ENCODE measurements at regions not wholly inside any gene's neighbourhood (a gene's known extent, or its start where the extent isn't known, plus 50 kb on each side); places are given as distances from the start of the nearest gene placed in this dataset.

GRCh38 chr2:71864085-71864484 lies 283.6 kb downstream of the CYP26B1 start:
- TF ChIP-seq POLR2A (IDR thresholded peaks at IDR 0.05) (no peak), CTCF (IDR thresholded peaks at IDR 0.05) (no peak)
- Histone ChIP-seq H3K4me1 (no peaks in the 10 kb centered on the region), H3K27ac (no peak overlapping the region), H3K27me3 (no peaks in the 10 kb centered on the region), H3K4me3 (no peak overlapping the region), H3K9me3 (no peaks in the 10 kb centered on the region), H3K36me3 (no peaks in the 10 kb centered on the region)
- DNase-seq = peak in 1 of 3 donors; percentile 18

- no peak overlapping the region for H3K4me3 ChIP-seq
- no peak for TF ChIP-seq POLR2A (IDR thresholded peaks at IDR 0.05)
- no peak for TF ChIP-seq CTCF (IDR thresholded peaks at IDR 0.05)
- H3K9me3 ChIP-seq = no peaks in the 10 kb centered on the region
- peak in 1 of 3 donors; percentile 9 for DNase-seq
- H3K27ac ChIP-seq = no peak overlapping the region
- no peaks in the 10 kb centered on the region for H3K4me1 ChIP-seq
- H3K36me3 ChIP-seq = no peaks in the 10 kb centered on the region
- no peaks in the 10 kb centered on the region for H3K27me3 ChIP-seq
These were observed 284.3 kb downstream of the CYP26B1 start for GRCh38 chr2:71863396-71863795.

- no peaks in the 10 kb centered on the region for H3K9me3 ChIP-seq
- DNase-seq = no peak
- no peak overlapping the region for H3K27ac ChIP-seq
- no peak for TF ChIP-seq CTCF (IDR thresholded peaks at IDR 0.05)
- TF ChIP-seq POLR2A (IDR thresholded peaks at IDR 0.05) = no peak
- H3K4me3 ChIP-seq = no peak overlapping the region
- H3K27me3 ChIP-seq = no peaks in the 10 kb centered on the region
- H3K36me3 ChIP-seq = no peaks in the 10 kb centered on the region
- H3K4me1 ChIP-seq = no peaks in the 10 kb centered on the region
These were observed 284.7 kb downstream of the CYP26B1 start for GRCh38 chr2:71862921-71863320.

- peak in 1 of 3 donors; percentile 22 for DNase-seq
- H3K27ac ChIP-seq = no peak overlapping the region
- H3K4me1 ChIP-seq = no peaks in the 10 kb centered on the region
- TF ChIP-seq CTCF (IDR thresholded peaks at IDR 0.05) (no peak), POLR2A (IDR thresholded peaks at IDR 0.05) (no peak)
- no peaks in the 10 kb centered on the region for H3K36me3 ChIP-seq
- H3K9me3 ChIP-seq = no peaks in the 10 kb centered on the region
- no peak overlapping the region for H3K4me3 ChIP-seq
- H3K27me3 ChIP-seq = no peaks in the 10 kb centered on the region
These were observed 286.2 kb downstream of the CYP26B1 start for GRCh38 chr2:71861186-71862160.

GRCh38 chr2:71860381-71860926 lies 287.2 kb downstream of the CYP26B1 start:
- DNase-seq = no peak
- no peaks in the 10 kb centered on the region for H3K4me1 ChIP-seq
- no peak overlapping the region for H3K4me3 ChIP-seq
- H3K27me3 ChIP-seq = no peaks in the 10 kb centered on the region
- H3K27ac ChIP-seq = no peak overlapping the region
- H3K9me3 ChIP-seq = no peaks in the 10 kb centered on the region
- TF ChIP-seq POLR2A (IDR thresholded peaks at IDR 0.05) = no peak
- TF ChIP-seq CTCF (IDR thresholded peaks at IDR 0.05) = no peak
- H3K36me3 ChIP-seq = no peaks in the 10 kb centered on the region

All from Peyer's patch (tissue), 4 donors.